Iris pigment epithelial cell (primary cell): ENCODE measurements at regions not wholly inside any gene's neighbourhood (a gene's known extent, or its start where the extent isn't known, plus 50 kb on each side); places are given as distances from the start of the nearest gene placed in this dataset.

Experiments used
- DNase-seq: peaks from one replicate; pipeline ENCODE4 v3.0.0-alpha.2; 2011; ENCODE audit warnings: low read depth

- no peak for DNase-seq
Measured at GRCh38 chr13:79084802-79085424, 321.1 kb downstream of the RBM26 start.

- no peak for DNase-seq
Measured at GRCh38 chr13:79081942-79082341, 324.1 kb downstream of the RBM26 start.

GRCh38 chr13:79079351-79079839 is 326.7 kb downstream of the RBM26 start:
- DNase-seq, result no peak

- DNase-seq, result no peak
Measured at GRCh38 chr13:79075703-79076102, 330.4 kb downstream of the RBM26 start.

- DNase-seq, result no peak
Measured at GRCh38 chr13:79070343-79070974, 335.6 kb downstream of the RBM26 start.

GRCh38 chr13:79062291-79062690 is 343.8 kb downstream of the RBM26 start:
- no peak for DNase-seq

GRCh38 chr13:79060216-79060615 is 345.8 kb downstream of the RBM26 start:
- DNase-seq, result no peak

- no peak for DNase-seq
Measured at GRCh38 chr13:79056706-79057105, 349.3 kb downstream of the RBM26 start.

- no peak for DNase-seq
Measured at GRCh38 chr13:79051472-79051871, 354.6 kb downstream of the RBM26 start.

- DNase-seq, result no peak
Measured at GRCh38 chr13:79044415-79044814, 361.6 kb downstream of the RBM26 start.

- no peak for DNase-seq
Measured at GRCh38 chr13:79043208-79043607, 362.8 kb downstream of the RBM26 start.

- DNase-seq, result no peak
Measured at GRCh38 chr13:79037197-79037596, 368.9 kb downstream of the RBM26 start.

GRCh38 chr13:79034341-79034740 is 371.7 kb downstream of the RBM26 start:
- no peak for DNase-seq

GRCh38 chr13:79030513-79030912 is 371.6 kb upstream of the OBI1 start:
- no peak for DNase-seq

- no peak for DNase-seq
Measured at GRCh38 chr13:79018166-79018565, 359.2 kb upstream of the OBI1 start.

GRCh38 chr13:79011179-79011578 is 352.2 kb upstream of the OBI1 start:
- DNase-seq, result no peak

- no peak for DNase-seq
Measured at GRCh38 chr13:79003989-79004898, 345.3 kb upstream of the OBI1 start.

- DNase-seq, result no peak
Measured at GRCh38 chr13:78999494-78999893, 340.5 kb upstream of the OBI1 start.

- no peak for DNase-seq
Measured at GRCh38 chr13:78998630-78999315, 339.8 kb upstream of the OBI1 start.

GRCh38 chr13:78997902-78998629 is 339.1 kb upstream of the OBI1 start:
- DNase-seq, result no peak

- DNase-seq, result no peak
Measured at GRCh38 chr13:78993792-78994191, 334.8 kb upstream of the OBI1 start.

- no peak for DNase-seq
Measured at GRCh38 chr13:78981913-78982312, 323.0 kb upstream of the OBI1 start.
